HEK293 (cell line): ENCODE measurements at regions not wholly inside any gene's neighbourhood (a gene's known extent, or its start where the extent isn't known, plus 50 kb on each side); places are given as distances from the start of the nearest gene placed in this dataset.

ENCODE experiments used
- CTCF ChIP-seq: fragments of 450-650 bp; formaldehyde crosslinking; IDR thresholded peaks from 2 replicates; pipeline ENCODE4 v1.5.1; 2016; ENCODE audit warnings: missing biosample characterization, missing genetic modification characterization
- GFI1B ChIP-seq: fragments of 450-650 bp; formaldehyde crosslinking; IDR thresholded peaks from 2 replicates; pipeline ENCODE4 v1.5.1; 2016; ENCODE audit warnings: missing biosample characterization, missing genetic modification characterization
- KLF8 ChIP-seq: fragments of 450-650 bp; formaldehyde crosslinking; IDR thresholded peaks from 2 replicates; pipeline ENCODE4 v1.5.1; 2016; ENCODE audit warnings: missing biosample characterization, missing genetic modification characterization
- REST ChIP-seq: fragments of 450-650 bp; formaldehyde crosslinking; IDR thresholded peaks from 2 replicates; pipeline ENCODE4 v1.5.1; 2016; ENCODE audit warnings: missing biosample characterization, missing genetic modification characterization
- ZFP37 ChIP-seq: fragments of 450-650 bp; formaldehyde crosslinking; IDR thresholded peaks from 2 replicates; pipeline ENCODE4 v1.5.1; 2016; ENCODE audit warnings: missing biosample characterization, missing genetic modification characterization
- ZNF121 ChIP-seq: fragments of 450-650 bp; formaldehyde crosslinking; IDR thresholded peaks from 2 replicates; pipeline ENCODE4 v1.5.1; 2016; ENCODE audit warnings: missing biosample characterization, missing genetic modification characterization
- ZNF24 ChIP-seq: fragments of 450-650 bp; formaldehyde crosslinking; IDR thresholded peaks from 2 replicates; pipeline ENCODE4 v1.5.1; 2016; ENCODE audit warnings: missing biosample characterization, missing genetic modification characterization
- ZNF302 ChIP-seq: fragments of 450-650 bp; formaldehyde crosslinking; IDR thresholded peaks from 2 replicates; pipeline ENCODE4 v1.5.1; 2016; ENCODE audit warnings: missing biosample characterization, missing genetic modification characterization, low read depth
- ZNF521 ChIP-seq: fragments of 450-650 bp; formaldehyde crosslinking; IDR thresholded peaks from 2 replicates; pipeline ENCODE4 v1.5.1; 2017; ENCODE audit warnings: missing biosample characterization, mild to moderate bottlenecking, missing genetic modification characterization
- ZSCAN16 ChIP-seq: fragments of 450-650 bp; formaldehyde crosslinking; IDR thresholded peaks from 2 replicates; pipeline ENCODE4 v1.5.1; 2016; ENCODE audit warnings: missing biosample characterization, missing genetic modification characterization

GRCh38 chr6:40319124-40319523 lies 268.0 kb downstream of the LRFN2 start:
- TF ChIP-seq ZFP37 (tag by site-specific recombination) (no peak), CTCF (tag by site-specific recombination) (no peak), ZNF302 (tag by site-specific recombination) (no peak), KLF8 (tag by site-specific recombination) (no peak), REST (tag by site-specific recombination) (no peak), ZNF24 (no peak), ZNF521 (no peak), ZNF121 (no peak), ZSCAN16 (tag by site-specific recombination) (no peak), GFI1B (no peak)
